HG02642 (cell line): ENCODE measurements at regions not wholly inside any gene's neighbourhood (a gene's known extent, or its start where the extent isn't known, plus 50 kb on each side); places are given as distances from the start of the nearest gene placed in this dataset.

ENCODE experiments used
- ATAC-seq: cut with Tn5 transposase; IDR thresholded peaks from one replicate; pipeline ENCODE4 v1.9.1; 2021; ENCODE audit warnings: mild to moderate bottlenecking; ENCODE audit not compliant: unreplicated experiment, poor library complexity

DNA sequence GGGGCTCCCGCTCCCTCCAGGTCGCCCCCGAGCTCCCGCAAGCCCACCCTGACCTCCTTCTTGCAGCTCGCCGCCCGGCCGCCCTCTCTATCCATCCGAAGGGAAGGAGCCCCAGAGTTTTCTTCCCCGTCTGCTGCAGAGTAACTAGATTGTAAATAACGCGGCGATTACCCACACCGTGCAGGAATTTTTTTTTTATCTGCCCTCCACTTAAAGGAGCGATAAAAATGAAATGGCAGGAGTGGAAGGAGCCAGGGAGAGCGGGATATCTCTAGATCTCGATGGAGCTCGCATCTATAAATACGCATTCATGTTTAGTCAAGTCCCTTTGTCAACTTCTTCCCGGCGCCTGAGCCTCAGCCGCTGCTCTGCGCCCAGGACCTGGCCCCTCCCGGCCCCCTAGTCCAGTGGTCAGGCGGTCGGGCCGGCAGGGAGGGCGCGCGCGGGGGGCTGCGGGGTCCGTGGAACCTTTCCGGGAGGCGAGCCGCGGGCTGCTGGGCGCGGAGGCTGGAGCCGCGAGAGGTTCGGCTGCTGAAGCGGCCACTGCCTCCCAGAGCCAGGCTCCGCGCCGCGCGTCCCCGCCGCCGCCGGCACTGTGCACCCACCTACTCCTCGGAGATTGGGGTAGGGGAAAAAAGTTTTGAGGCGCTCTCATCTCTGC lies 386.0 kb downstream of the BCAT1 start:
- peak; percentile 30 for ATAC-seq

DNA sequence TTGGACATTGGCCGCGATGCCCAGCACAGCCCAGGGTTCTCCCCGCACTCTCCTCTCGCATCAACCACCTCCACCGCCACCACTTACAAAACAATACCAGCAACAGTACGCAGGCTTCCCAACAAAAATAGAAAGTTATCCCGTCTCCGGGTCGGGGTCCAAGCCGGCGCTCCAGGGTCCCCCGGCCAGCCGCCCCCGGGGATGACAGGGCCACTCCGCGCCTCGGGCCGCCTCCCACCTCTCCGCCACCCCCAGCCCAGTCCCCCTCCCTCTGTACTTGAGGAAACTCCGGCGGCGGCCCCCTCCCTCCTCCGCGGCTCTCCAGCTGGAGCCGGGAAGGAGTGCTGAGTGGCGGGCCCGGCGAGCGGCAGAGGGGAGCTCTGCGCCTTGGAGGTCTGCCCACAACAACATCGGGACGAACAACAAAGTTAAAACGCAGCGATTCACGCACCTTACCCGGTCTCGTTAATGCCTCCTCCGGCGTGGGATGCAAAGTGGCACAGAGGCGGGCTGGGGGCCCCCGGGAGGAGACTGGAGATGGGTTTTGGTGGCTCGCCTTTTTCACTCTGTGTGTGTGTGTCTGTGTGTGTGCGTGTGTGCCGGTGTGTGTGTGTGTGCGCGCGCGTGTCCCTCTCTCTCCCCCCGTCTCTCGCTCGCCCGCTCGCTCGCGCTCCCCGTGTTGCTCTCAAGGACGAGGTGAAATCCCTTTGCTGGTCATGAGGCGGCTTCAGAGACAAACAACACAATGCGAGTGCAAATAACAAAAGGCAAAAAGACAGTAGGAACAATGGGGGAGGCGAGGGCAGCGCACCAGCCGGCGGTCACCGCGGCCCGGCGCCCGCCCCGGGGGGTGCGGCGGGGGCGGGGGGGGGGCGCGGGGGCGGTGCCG lies 386.8 kb downstream of the BCAT1 start:
- ATAC-seq: peak; percentile 50

DNA sequence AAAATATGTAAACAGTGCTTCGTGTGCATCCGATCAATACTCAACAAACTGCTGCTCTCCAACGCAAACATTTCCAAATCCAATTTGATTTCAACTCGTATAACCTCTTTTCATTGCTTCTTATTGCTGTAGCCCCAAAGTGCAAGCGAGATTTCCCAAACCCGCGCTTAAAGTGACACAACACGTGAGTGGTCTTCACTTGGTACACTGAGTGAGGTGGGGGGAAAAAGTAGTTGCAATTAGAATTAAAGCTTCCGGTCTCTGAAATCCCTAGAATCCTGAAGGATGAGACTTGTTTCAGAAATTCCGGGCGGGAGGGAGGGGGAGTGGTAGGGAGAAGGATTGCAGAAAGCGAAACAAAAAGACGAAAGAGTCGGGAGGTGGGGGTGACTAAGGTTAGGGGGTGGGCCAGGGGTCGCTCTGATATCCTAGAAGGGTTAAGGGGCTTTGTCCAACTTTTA lies 387.5 kb downstream of the BCAT1 start:
- no peak for ATAC-seq

DNA sequence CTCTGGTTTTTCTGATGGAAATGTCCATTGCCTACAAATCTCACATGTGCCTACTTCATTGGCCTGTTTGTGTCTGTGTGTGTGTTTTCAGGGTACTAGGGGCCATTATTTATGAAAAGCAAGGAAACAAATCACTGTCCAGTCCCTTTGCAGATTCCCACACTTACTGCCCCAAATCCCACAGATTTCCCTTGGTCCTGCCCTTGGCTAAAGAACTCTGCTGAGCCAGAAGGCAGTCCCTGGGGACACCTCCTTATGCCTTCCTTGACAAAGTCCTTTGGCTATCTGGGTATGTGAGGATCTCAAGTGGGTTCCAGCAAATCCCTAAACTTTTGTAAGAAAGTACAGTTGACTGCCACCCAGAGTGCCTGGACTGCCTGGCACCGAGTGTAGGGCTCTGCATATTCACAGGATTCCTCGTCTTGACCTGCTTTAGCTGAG lies 388.1 kb downstream of the BCAT1 start:
- no peak for ATAC-seq

DNA sequence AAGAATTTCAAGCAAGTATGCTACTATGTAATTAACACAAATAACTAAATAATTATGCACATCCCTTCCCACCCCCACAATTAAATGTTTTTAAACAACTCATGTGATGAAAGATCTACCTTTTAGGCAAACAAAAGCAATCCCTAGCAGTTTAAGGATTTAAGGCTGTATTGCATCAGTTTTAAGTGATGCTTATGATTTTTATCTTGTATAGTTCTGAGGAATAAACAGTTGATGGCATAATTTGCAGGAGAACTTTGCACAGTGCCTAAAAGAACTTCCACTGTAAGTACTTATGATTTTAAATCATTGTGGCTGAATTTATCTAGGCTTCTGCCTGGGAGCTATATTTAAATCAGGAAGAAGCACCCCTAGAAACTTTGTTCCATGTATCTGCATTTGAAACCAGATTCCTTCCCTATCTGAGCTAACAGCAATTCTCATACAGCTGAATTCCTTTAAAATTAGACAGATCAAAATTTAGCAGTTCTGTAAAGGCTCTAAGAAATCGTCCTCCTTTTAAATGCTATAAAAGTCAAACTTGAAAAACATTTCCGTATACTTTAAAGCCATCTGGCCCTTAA lies 388.6 kb downstream of the BCAT1 start:
- no peak for ATAC-seq

DNA sequence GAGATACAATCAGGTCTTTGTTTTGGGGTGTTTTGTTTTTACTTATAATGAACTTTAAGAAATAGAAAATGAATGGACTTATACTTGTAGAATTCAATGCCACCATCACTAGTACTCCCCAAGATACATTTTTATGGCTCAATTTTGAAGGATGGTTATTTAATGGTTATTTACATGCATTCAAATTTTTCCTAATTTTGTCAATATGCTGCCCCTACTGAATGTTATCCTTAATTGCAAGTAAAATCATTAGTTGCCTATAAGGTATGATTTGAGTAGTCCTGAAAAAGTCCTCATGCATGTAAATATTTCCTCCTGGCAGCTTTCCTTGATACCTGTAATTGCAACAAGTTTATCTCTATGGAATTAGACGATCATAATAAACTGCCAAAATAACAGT lies 391.2 kb downstream of the BCAT1 start:
- no peak for ATAC-seq

DNA sequence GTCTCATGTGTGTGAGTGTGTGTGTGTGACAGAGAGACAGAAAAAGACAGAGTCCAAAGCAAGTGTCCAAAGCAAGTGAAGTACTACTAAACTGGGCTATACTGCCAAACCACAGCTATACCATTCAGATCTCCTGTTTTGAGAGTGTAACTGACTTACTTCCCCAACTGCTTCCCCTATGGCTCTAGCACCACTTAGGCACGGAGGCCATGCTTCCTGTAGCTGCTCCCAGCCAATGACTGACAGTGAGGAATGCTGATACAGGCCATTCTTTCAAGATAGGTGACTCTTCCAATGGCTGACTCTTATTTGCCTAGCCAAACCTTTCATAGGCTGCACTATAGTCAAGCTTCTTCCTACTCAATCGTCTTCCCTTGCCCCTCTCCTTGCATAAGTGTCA lies 393.2 kb downstream of the BCAT1 start:
- no peak for ATAC-seq

DNA sequence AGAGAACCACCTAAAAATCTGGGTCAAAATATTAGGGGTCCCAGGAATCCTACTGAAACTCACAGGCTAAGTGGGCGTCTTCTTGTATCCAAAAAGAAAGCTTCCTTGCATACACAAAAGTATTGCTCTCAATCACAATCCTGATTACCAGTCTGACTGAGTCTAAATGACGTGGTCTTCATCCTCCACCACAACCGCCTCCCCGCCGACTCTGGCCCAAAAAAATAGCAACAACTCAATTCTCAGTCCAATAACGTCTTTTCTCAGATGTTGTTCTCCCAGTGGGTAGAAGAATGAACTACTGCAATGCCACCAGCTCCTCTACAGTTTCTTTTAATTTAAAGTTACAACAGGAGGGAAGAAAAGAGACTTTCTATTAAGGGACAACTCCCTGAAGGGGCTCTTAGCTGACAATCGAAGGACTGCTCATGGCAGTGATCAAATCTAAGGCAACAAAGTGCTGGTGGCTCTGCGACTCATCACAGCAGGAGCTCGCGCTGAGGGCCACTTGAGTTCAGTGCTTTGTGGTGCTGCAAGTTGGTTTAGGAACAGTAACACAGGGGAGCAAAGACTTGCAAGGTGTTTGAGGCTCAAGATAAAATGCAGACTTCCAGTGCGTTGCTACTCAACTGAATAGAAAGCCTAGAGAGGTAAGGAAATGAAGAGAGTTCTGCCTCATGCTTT lies 394.1 kb downstream of the BCAT1 start:
- ATAC-seq: no peak

DNA sequence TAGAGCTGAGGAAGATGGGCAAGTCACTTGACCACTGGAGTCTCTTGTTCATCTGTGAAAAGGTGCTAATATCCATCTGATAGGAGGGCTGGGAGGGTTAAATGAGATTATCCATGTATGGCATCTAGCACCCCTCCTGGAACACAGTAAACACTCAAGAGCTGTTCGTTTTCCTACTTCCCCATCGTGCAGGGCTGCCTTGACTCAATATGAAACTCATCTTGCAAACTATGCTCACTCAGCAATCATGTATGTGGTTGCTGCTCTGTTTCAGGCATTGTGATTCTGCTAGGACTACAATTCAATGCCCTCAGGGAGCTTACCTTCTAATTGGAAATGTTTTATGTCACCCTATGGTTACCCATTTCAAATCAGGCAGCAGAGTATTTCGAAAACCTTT lies 395.6 kb downstream of the BCAT1 start:
- ATAC-seq: no peak

DNA sequence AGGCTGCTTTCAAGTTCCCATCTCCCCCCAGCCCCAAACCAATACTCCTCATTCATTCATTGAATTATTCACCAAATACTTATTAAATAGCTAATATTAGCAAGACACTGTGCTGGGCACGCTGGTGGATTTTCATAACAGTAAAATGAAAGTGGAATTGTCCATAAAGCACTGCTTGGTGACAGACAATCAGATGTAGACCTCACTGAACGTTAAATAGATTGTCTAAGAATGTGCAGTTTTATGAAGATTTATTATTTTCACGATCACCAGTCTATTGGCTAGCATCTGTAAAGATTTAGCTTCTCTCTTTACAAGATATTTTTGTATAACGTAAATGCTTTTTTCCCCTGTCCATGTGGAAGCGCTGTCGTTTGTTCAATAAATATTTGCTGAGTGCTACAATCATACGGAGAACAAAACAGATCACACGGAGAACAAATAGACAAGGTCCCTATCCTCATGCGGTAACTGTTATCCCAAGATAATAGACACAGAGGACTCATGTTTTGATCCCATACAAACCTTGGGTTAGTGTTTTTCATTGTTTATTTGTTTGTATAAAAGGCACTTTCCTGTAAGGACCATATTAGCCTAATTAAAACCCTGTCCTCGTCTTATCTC lies 397.6 kb downstream of the BCAT1 start:
- ATAC-seq: no peak

DNA sequence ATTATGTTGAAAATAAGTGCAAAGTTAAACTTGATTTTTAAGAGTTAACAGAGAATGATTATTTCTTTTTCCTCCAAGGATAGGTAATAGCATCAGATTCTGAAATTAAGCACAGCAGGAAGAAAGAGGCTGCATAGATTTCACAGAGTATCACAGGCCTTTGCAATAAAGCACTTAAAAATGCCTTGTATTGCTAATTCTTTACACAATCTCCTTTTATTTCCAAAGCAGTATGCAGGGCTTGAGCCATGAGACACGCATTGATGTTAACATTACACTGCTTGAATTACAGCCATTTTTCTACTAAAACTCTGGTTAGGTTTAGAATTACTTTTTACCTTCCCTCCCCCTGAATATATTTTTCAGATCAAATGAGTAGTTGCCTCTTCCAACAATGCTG lies 398.3 kb downstream of the BCAT1 start:
- no peak for ATAC-seq

DNA sequence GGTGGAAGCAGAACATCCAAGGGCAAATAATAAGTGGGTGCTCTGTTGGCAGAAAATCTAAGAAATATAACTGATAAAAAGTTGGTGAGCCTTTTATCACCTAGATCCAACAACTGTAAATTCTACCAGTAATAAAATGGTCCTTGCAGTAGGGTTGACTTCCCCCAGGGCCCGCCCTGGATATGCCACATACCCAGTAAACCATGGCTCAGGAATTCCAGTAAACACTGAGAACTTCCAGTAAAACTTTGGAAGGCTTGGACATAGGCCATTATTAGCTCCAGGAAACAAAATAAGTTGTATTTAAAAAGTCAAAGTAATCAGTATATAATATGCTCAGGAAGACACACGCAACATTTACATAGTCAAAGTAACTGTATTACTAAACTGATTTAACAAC lies 402.2 kb downstream of the BCAT1 start:
- ATAC-seq: no peak

DNA sequence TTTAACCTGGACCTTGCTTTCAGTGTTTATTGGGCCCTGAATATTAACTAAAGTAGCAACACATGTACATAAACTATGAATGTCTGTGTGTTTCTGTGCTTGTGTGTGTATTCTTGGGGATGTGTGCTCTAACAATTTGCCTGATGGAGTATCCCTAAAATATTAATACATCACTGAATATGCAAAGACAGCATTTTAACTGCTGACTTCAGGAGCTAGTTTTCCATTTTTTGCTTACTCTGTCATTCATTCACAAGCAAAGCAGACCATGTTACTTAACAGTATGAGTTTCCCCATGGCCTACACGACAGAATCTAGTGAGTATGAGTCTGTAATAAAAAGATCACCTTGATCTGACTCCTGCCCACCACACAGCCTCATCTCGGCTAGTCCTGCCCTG lies 402.8 kb downstream of the BCAT1 start:
- no peak for ATAC-seq

DNA sequence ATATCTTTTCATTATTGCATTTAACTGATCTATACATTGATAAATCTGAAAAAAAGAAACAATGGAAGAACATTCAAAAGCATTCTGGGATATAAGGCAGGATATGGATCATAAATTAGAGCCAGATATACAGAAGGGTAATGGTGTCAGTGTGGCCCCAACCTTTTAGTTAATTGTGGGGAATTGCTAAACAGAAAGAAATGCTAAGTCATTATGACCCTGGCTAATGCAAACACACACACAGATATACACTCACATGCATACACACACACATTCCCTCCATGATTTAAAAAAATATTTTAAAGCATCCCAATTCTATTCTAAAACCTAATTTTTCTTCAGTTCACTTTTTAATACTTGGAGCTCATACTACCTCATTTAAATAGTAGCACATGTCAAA lies 404.5 kb downstream of the BCAT1 start:
- ATAC-seq: no peak

DNA sequence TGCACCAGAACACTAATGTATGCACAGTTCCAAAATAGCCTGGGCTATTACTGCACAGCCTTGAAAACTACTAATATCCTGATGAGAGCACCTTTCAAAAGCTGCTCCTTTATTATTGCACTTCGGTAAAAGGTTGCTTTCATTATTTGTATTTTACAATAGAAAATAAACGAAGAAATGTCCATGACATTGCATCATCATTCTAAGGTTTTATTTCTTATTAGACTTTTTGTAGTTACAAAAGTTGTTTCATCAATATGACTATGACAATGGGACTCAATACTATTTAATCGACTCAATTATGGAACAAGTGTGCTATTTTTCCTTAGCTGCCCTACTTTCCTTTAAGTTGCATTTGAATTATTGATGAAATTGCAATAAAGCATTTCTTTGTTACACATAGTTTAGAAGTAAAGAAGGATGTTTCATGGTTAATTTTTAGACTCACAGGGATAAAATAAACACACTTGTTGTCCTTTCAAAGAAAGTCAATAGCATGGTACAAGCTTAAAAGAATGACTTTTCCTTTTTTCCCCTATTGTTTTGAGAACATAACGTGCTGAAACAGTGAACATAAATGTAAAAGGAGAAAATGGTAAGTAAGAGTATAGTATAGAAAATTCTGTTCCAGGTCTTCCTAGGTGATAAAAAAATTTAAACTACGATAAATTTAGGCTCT lies 407.6 kb downstream of the BCAT1 start:
- ATAC-seq: no peak

DNA sequence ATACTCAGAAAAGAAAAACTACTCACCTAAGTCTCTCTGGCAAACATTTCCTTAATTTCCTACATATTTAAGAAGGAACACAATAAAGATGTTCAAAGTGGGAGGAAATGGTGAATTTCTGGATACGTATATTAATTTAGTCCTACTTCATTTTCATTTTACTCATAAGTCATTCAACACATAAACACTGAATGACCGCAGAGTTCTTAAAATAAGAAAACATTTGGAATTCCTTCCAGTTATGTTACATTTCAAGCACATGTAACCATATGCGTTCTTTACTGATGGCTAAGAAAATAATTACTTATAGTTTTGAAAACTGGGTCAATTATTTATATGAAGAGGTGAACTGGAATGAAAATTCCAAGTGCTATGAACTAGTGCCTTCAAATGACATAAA lies 409.3 kb downstream of the BCAT1 start:
- no peak for ATAC-seq

DNA sequence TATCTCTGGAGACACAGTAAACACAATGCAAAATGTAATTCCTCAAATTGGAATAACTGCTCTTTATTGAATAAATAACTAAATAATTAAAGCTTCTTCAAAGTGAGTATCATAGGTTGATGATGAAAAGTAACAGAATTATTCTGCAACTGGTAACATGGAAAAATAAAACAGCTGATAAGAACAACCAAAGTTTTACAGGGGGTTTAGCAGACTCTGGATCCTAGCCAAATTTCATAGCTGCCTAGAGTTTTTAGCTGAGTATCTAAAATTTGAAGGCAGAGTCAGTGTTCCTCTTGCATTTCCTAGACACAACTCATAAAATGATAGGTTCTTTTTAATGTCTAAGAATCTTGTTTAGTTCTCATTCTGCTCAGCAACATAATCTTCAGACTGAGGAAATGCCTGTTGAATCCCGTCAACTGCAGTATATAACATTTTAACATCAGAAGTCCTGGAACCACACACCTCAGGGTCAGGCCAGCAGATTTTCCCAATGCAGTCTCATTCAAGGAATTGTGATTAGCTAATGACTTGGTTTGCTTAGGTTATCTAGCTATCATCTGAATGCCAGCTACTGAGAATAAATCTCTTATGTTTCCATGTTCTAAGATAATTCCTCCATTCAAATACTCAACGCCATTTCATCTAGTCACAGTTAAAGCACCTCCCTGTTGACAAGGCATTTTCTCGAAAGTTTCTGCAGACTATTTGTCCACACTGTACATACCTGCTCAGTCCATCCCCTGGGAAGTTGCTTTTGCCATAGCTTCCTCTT lies 411.6 kb downstream of the BCAT1 start:
- no peak for ATAC-seq

DNA sequence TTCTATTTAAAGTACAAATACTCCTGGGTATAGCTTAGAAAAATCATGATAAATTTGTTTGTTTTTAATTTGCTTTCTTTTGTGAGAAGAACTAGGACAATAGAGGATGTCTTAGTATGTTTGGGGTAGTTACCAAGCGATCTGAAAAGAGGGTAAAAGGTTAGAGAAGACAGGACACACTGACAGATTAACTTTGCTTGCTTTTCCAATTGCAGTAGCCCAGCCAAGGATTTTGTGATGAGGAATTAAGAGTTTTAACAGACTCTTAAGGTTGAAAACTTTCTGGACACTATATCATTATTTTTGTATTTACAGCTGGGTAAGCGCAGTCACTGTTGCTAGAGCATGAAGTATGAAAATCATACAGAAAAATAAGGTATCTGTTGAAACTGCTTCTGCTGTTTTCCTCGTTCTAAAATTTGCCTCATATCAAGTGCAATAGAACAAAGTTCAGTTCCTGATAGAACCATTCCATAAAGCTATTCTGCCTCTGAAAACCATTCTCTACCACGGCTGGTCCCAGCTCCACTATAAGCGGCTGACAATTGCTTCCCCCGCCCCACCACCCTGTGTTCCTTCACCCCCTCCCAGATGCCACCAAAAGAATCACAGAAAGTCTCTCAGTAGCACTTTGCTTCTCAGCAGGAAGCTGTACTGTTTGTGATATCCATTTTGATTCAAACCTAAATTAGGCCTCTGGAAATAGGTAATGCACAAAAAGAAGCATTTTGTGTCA lies 413.4 kb downstream of the BCAT1 start:
- no peak for ATAC-seq
